ENCODE measurements at regions not wholly inside any gene's neighbourhood (a gene's known extent, or its start where the extent isn't known, plus 50 kb on each side); places are given as distances from the start of the nearest gene placed in this dataset.

DNA sequence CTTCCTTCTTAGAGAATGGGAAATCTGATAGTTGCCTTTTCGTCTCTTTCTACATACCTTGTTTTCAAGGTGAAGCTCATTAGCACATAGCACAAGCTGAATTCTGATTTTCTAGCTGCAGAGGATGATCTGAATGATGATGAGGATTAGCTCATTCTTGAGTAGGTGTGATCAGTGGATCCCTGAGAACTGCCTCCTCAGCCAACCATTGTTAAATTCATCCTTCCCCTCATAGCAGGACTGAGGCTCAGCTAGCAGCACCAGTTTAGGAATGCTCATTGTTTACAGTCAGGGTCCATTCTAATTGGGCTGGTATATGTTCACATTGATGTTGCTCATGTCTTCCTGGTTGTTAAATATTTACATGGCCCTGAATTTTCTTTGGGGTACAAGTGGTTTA lies 299.9 kb upstream of the MME start:
- Histone ChIP-seq H4K20me1 (no peaks in the 10 kb centered on the region), H3K36me3 (no peaks in the 10 kb centered on the region), H3K9me3 (no peaks in the 10 kb centered on the region), H3K4me2 (no peak overlapping the region), H3K27me3 (no peaks in the 10 kb centered on the region), H3K27ac (no peak overlapping the region), H3K4me3 (no peak overlapping the region), H3K9ac (no peak overlapping the region), H3K4me1 (no peaks in the 10 kb centered on the region)
- no peak for TF ChIP-seq Cebpa-rat (IDR thresholded peaks at IDR 0.05)

DNA sequence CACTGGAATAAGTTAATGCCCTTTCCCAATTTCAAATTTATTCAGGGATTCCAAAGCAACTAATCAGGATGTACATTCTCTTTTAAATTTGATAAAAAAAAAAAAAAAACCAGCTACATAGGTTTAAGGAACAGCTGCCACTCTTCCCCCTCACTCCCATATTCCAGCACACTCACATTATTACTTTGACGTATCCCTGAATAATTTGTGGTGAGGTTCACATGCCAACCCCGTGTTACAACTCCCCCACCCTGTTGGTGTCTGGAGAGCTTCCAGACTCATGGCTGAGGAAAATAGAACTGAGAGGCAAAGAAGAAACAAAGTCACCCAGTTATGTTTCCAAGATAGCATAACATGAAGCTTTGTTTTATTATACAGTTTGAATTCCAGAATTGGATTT lies 300.5 kb upstream of the MME start:
- H3K4me3 ChIP-seq = no peak overlapping the region

DNA sequence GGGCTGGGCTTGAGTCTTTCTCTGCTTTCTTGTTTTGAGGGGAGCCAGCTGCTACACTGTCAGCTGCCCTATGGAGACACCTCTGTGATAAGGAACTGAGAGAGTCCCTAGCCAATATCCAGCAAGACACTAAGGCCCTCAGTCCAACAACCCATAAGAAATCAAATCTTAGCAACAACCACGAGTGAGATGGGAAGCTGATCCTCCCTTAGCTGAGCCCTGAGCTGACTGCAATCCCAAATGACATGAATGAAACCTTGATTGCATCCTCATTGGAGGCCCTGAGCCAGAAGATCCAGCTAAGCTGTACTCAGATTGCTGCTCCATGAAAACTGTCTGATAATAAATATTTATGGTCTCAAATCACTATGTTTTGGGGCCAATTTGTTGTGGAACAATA lies 302.1 kb upstream of the MME start:
- H3K9me3 ChIP-seq = no peaks in the 10 kb centered on the region
- H3K4me1 ChIP-seq = no peaks in the 10 kb centered on the region
- H4K20me1 ChIP-seq = no peaks in the 10 kb centered on the region
- no peak overlapping the region for H3K9ac ChIP-seq
- H3K4me3 ChIP-seq = no peak overlapping the region
- H3K27me3 ChIP-seq = no peaks in the 10 kb centered on the region
- no peak for TF ChIP-seq Cebpa-rat (IDR thresholded peaks at IDR 0.05)
- no peaks in the 10 kb centered on the region for H3K36me3 ChIP-seq
- no peak overlapping the region for H3K4me2 ChIP-seq
- no peak overlapping the region for H3K27ac ChIP-seq

More for the DNA sequence above, 300.5 kb upstream of the MME start:
- Histone ChIP-seq H3K4me1 (no peaks in the 10 kb centered on the region), H3K4me2 (no peak overlapping the region), H3K36me3 (no peaks in the 10 kb centered on the region), H3K27me3 (no peaks in the 10 kb centered on the region), H3K27ac (no peak overlapping the region), H3K9ac (no peak overlapping the region), H4K20me1 (no peaks in the 10 kb centered on the region), H3K9me3 (no peaks in the 10 kb centered on the region)
- no peak for TF ChIP-seq Cebpa-rat (IDR thresholded peaks at IDR 0.05)

DNA sequence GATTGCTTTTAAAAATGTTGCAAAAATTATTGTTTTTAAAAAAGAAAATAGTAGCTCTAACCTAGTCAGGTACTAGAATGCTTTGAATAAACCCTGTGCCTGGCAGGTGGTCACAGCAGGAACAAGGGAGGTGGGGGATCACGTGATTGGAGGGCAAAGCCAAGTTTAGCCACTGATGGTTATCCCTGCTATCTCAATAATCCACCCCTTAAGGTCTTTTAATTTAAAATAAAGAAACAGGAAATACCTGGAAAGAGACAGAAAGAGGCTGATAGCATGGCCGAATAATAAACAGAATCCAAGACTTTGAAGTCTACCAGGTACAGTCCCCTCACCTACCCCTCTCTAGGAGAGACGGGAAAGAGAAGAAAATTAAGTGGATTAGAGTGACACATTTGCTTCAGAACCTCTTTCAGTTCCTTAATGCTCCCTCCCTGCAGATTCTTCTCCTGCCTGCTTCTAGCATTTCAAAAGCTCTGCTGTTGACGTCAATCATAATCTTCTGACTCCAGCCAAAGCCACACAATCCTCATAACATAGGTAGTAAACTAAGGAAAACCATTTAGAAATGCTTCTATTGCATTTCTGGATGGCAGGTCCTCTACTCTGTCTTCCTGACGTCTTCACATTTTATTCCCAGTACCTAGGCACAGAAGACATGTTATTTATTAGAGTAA lies 303.4 kb upstream of the MME start:
- no peak for TF ChIP-seq Cebpa-rat (IDR thresholded peaks at IDR 0.05)
- H3K27ac ChIP-seq = no peak overlapping the region
- no peak overlapping the region for H3K4me3 ChIP-seq
- no peak overlapping the region for H3K4me2 ChIP-seq
- no peaks in the 10 kb centered on the region for H3K36me3 ChIP-seq
- no peak overlapping the region for H3K9ac ChIP-seq
- H3K27me3 ChIP-seq = no peaks in the 10 kb centered on the region
- H3K4me1 ChIP-seq = no peaks in the 10 kb centered on the region
- no peaks in the 10 kb centered on the region for H4K20me1 ChIP-seq
- 0 out of 2 replicates have a peak, but pooled peaks cover 4% of the 10 kb centered on the region for H3K9me3 ChIP-seq

DNA sequence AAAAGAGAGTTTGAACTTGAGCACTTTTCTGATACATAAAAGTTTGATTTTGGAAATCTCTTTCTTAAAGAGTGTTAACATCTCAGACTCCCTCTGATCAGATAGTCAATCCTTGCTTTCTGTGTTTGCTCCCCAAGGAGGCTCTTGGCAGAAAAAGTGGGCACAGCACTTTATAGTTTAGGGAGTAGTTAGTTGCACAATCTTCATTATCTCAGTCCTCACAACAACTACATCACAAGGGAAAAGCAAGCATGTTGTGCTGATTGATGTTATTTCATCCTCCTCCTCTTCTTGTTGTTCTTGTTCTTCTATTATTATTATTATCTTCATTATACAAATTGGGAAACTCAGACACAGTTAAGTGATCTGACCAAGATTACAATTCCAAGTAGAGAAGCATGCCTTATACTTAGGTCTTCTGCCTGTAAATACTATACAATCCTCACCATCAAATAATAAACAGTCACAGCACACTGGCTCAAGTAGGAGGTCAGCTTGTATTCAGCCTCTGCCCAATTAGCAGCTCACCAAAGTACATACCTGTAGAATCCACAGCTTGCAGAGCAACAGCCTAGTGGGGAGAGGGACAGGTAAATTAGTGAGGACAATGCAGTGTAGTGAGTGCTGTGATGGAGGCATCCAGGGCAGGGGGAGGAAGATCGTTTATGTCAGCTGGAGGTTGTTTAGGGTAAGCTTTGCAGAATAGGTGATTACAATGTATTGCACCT lies 304.1 kb upstream of the MME start:
- Histone ChIP-seq H3K9me3 (0 out of 2 replicates have a peak, but pooled peaks cover 4% of the 10 kb centered on the region), H3K4me3 (no peak overlapping the region), H3K4me2 (no peak overlapping the region), H3K9ac (no peak overlapping the region), H3K27me3 (no peaks in the 10 kb centered on the region), H3K4me1 (no peaks in the 10 kb centered on the region), H3K27ac (no peak overlapping the region), H3K36me3 (no peaks in the 10 kb centered on the region), H4K20me1 (no peaks in the 10 kb centered on the region)
- TF ChIP-seq Cebpa-rat (IDR thresholded peaks at IDR 0.05) = no peak

GRCh38 chr3:154766765-154767503 lies 313.2 kb upstream of the MME start:
- no peaks in the 10 kb centered on the region for H3K36me3 ChIP-seq
- H3K9me3 ChIP-seq = peaks cover 16% of the 10 kb centered on the region
- no peaks in the 10 kb centered on the region for H4K20me1 ChIP-seq
- no peaks in the 10 kb centered on the region for H3K27me3 ChIP-seq
- H3K9ac ChIP-seq = no peak overlapping the region
- no peak for TF ChIP-seq Cebpa-rat (IDR thresholded peaks at IDR 0.05)
- no peak overlapping the region for H3K4me2 ChIP-seq
- H3K4me3 ChIP-seq = no peak overlapping the region
- H3K4me1 ChIP-seq = no peaks in the 10 kb centered on the region; the same call in 1 of the 2 replicates
- no peak overlapping the region for H3K27ac ChIP-seq

- Histone ChIP-seq H3K4me3 (no peak overlapping the region), H3K36me3 (no peaks in the 10 kb centered on the region), H4K20me1 (no peaks in the 10 kb centered on the region), H3K27ac (no peak overlapping the region), H3K4me1 (no peaks in the 10 kb centered on the region; the same call in 1 of the 2 replicates), H3K27me3 (no peaks in the 10 kb centered on the region), H3K9me3 (peaks cover 16% of the 10 kb centered on the region), H3K4me2 (no peak overlapping the region), H3K9ac (no peak overlapping the region)
- TF ChIP-seq Cebpa-rat (IDR thresholded peaks at IDR 0.05) = no peak
These were observed 315.1 kb upstream of the MME start for GRCh38 chr3:154764856-154765640.

DNA sequence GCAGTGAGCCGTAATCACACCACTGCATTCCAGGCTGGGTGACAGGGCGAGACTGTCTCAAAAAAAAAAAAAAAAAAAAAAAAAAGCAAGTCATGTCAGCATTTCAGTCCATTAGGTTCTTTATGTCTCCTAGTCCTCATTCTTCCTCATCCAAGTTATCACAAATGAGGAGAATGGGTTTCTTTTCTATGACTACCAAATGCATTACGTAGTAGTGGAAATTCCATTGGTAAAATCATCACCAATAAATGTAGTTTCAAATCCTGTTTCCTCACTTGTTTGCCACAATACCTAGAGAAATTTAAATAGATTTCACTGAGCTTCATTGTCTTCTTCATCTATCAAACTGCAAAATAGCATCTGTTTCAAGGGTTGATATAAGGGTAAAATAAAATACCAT lies 317.6 kb upstream of the MME start:
- H3K27me3 ChIP-seq = no peaks in the 10 kb centered on the region
- H3K9ac ChIP-seq = no peak overlapping the region
- H3K36me3 ChIP-seq = no peaks in the 10 kb centered on the region
- H3K9me3 ChIP-seq = peaks cover 16% of the 10 kb centered on the region
- H3K27ac ChIP-seq = no peak overlapping the region
- H3K4me3 ChIP-seq = no peak overlapping the region
- H3K4me2 ChIP-seq = no peak overlapping the region
- TF ChIP-seq Cebpa-rat (IDR thresholded peaks at IDR 0.05) = no peak
- no peaks in the 10 kb centered on the region; the same call in 1 of the 2 replicates for H3K4me1 ChIP-seq
- H4K20me1 ChIP-seq = no peaks in the 10 kb centered on the region

DNA sequence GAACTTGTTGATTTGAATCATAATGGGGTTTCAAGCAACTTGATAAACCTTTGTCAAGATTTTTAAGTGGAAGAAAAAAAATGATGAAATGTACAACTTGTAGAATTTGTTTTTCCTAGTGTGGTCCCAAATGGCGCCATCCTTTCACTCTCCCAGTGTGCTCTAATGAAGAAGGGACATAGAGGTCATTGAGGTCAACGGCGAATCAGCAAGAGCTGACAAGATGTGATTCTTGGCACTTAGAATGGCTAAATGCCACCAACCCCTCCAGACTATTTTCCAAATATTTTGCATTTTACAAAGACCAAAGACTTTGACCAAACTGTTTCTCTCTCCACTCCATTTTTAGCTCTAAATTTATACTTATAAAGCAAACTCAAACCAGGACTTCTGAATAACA lies 320.2 kb upstream of the MME start:
- Histone ChIP-seq H3K36me3 (no peaks in the 10 kb centered on the region), H3K27me3 (no peaks in the 10 kb centered on the region), H3K27ac (no peak overlapping the region), H3K4me1 (no peaks in the 10 kb centered on the region), H3K4me3 (no peak overlapping the region), H3K9ac (no peak overlapping the region), H3K9me3 (no peaks in the 10 kb centered on the region), H3K4me2 (no peak overlapping the region), H4K20me1 (no peaks in the 10 kb centered on the region)
- TF ChIP-seq Cebpa-rat (IDR thresholded peaks at IDR 0.05) = no peak

All from BLaER1 (cell line).